Right kidney (tissue), 1 donor: ENCODE measurements at regions not wholly inside any gene's neighbourhood (a gene's known extent, or its start where the extent isn't known, plus 50 kb on each side); places are given as distances from the start of the nearest gene placed in this dataset.

Experiments
- DNase-seq: peaks from one replicate; pipeline ENCODE4 v3.0.0-alpha.2; 2016

DNA sequence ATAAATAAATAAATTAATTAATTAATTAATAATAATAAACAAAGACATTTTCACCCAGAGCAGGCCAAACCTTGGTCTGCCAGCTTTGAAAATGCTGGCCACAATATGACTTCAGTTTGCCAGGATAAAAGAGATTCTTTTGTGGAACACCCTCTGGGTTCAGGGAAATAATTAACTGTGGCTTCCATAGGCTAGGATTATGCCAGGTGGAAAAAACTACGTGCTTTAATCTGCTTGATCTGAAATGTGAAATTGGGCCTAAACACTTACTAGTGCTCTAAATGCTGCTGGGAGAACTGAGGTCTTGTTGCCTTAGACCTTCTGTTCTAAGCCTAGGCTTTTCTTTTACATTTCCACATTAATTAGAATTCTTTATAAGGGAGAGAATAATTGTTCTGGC is 650.0 kb downstream of the DIAPH3 start:
- no peak for DNase-seq

- DNase-seq = no peak
These were observed 649.4 kb downstream of the DIAPH3 start for GRCh38 chr13:59514316-59514715.

- DNase-seq = no peak
These were observed 643.9 kb downstream of the DIAPH3 start for GRCh38 chr13:59519819-59520218.

DNA sequence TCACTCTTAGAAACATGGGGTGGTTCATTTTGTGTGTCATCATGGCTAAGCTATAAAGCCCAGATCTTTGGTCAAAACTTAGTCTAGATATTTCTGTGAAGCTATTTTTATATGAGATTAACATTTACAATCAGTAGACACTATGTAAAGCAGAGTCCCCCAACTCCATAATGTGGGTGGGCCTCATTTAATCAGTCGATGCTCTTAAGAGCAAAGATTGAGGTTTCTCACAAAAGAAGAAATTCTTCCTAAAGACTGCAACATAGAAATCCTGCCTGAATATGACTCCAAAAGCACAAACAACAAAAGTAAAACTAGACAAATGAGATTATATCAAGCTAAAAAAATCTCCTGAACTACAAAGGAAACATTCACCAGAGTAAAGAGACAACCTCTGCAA is 642.2 kb downstream of the DIAPH3 start:
- no peak for DNase-seq

GRCh38 chr13:59522652-59523051 is 641.1 kb downstream of the DIAPH3 start:
- DNase-seq = no peak

DNA sequence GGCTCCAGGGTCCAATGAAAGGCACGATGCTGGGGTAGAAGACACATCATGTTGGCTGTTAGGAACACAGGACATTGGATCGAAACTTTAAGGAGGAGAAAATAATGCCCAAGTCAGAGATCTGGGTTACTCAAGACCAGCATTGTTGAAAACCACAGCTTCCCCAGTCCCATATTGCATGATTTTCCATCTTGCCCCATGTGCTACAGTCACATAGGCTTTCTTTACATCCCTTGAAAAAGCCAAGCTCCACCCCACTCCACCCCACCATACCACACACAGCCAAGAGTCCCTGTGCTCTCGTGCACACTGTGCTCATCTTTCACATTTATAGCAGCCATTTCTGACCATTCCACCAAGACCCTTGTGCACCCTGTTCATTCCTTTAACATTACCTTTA is 636.2 kb downstream of the DIAPH3 start:
- DNase-seq = no peak

- peak; percentile 17 for DNase-seq
These were observed 632.1 kb downstream of the DIAPH3 start for GRCh38 chr13:59531571-59532091.

GRCh38 chr13:59532405-59532804 is 631.3 kb downstream of the DIAPH3 start:
- no peak for DNase-seq

DNA sequence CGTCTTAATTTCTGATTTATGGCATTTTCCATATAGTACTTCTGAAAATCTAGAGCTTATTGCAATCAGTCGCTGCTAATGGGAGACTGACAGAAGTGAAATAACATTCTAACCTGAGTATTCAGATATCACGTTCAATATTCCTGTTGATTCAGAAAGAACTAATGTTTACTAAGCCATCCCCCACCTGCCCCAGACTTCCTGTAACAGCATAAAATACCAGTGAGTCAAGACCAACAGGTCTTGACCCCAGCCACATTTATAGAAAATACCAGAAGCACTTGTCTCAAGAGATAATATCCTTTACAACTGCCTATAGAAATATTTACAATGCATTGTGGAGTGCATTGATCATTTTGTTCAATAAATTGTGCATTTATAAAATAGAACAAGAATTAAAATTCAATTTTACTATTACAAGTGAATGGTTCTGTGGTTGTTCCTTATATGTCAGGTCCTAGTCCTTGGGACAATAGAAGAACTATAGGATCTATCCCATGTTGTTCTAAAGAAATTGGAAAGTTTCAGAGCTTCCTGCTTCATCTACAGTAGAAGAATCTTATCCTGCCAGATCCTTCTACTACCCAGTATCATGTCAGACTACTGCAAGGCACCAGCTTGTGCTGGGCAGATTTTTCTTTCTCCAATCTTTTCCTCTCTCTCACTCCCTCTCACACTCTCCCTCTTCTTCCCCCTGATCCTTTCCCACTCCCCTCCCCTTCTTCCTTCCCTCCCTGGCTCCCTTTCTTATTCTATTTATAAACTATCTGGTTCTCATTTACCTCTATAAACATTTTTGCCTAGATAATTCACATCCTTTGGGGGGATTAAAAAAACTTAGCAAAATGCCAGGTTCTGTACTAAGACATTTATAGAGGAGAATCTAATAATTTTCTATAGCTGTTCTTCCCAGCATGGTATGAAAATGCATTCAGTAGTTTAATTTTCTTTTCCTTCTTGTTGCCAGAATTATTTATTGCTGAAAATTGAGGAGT is 629.9 kb downstream of the DIAPH3 start:
- DNase-seq = no peak

DNA sequence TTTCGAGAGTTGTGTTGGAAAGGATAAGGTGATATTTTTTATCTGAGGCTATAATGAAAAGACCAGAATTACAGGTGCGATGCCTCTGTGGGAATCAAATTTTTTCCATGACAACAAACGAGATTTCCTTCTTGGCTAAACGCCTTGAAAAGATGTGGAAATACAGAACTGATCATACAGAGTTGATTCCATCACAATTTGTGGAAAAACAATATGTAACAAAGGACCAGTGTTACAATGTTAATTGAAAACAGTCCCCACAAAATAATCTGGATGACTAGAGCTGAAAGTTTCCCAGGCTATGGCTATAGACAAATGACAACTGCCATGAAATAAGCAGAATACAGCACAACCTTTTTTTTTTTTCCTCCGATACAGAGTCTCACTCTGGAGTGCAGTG is 628.9 kb downstream of the DIAPH3 start:
- DNase-seq = no peak

GRCh38 chr13:59537500-59537899 is 626.2 kb downstream of the DIAPH3 start:
- DNase-seq = no peak

- DNase-seq = no peak
These were observed 625.2 kb downstream of the DIAPH3 start for GRCh38 chr13:59538512-59538911.

DNA sequence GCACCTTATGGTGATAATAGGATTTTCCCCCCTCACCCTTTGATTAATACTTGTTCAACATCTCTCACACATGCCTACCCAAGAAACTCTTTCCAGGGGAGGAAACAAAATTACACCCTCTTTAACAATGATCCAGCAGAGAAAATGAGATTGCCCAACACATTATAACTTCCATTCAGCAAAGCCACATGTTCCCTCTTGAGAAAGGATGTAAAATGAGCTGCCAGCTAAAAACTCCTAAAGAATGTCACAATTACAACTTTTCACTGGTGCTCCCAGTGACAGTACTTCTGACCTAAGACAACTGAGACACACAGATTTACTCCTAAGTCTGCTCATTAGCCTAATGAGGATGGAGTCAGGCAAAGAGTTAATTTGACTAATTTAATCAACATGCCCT is 621.4 kb downstream of the DIAPH3 start:
- no peak for DNase-seq

DNA sequence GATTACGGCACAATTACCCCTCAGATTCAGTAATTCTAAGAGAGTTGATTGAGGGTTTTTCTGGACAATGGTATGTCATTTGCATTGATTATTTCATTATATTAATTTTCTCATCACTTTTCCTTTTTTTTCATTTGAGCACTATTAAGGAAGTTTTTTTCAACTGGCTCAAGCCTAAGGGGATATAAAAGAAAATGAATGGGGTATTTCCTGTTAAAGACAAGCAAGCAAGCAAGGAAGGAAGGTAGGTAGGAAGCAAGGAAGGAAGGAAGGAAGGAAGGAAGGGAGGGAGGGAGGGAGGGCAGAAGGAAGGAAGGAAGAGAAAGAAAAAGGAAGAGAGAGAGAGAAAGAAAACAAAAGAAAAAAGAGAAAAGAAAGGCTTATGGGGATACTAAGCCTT is 620.3 kb downstream of the DIAPH3 start:
- DNase-seq = no peak

- no peak for DNase-seq
These were observed 618.7 kb downstream of the DIAPH3 start for GRCh38 chr13:59545007-59545406.

DNA sequence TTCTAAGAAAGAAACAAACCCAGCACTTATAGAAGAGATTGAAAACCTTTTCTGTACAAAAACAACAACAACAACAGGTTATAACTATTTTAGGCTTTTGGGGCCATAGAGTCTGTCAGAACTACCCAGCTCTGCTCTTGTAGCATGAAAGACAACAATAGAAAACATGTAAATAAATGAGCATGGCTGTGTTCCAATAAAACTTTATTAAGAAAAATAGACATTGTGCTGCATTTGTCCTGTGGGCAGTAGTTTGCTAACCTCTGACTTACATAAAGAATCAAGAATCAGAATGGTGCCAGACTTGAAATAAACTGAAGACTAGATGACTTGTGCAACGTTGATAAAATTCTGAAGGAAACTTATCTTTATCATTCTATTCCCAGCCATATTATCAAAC is 617.5 kb downstream of the DIAPH3 start:
- DNase-seq = no peak

DNA sequence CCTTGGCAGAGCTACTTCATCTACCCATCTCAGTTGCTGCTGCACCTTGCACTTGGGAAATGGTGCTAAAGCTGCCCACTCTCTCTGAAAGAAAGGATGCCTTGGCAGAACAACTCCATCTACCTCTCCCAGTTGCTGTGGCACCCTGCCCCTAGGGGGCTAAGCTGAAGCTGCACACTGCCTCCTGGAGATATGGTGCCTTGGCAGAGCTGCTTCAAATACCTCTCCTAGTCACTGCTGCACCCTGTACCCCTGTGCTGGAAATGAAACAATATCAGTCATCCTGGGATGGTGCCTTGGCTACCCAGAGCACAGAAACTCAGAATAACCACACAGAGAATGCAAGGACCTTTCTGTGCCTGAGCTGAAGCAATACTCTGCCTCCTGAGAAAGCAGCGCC is 615.8 kb downstream of the DIAPH3 start:
- DNase-seq = no peak

GRCh38 chr13:59562924-59563323 is 600.8 kb downstream of the DIAPH3 start:
- no peak for DNase-seq

GRCh38 chr13:59566561-59566960 is 597.2 kb downstream of the DIAPH3 start:
- DNase-seq = no peak

DNA sequence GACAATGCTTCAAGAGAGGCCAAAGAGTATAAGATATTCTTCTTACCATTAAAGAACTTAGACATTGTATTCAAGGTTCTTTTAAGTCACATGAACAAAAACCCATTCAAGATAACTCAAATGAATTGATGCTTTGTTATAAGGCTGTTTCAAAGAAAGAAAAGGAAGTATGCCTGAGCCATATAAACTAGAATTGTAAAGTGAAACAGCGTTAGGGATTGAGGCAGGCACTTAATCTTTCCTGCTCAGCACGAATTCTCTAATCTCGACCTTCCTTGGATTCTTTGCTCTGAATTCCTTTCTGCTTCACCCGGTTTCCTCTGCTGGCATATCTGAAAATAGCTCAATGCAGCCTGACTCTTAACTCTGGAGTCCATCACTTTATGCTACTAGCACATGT is 595.4 kb downstream of the DIAPH3 start:
- no peak for DNase-seq

DNA sequence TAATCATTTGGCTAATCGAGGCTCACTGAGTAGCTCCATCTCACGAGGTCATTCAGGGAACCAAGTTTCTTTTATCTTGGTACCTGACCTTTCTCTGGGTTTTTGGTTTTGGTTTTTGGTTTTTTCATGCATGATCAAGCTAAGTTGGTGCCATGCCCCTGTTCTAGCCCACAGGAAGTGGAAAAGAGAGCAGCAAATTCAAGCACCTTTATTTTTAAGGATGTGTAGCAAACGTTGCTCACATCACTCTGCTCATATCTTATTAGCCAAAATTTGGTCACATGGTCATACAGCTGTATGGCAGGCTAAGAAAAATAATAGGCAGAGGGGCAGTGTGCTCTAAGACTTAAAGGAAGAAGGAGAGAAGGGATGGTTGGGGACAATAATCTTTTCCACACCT is 593.5 kb downstream of the DIAPH3 start:
- DNase-seq = no peak

DNA sequence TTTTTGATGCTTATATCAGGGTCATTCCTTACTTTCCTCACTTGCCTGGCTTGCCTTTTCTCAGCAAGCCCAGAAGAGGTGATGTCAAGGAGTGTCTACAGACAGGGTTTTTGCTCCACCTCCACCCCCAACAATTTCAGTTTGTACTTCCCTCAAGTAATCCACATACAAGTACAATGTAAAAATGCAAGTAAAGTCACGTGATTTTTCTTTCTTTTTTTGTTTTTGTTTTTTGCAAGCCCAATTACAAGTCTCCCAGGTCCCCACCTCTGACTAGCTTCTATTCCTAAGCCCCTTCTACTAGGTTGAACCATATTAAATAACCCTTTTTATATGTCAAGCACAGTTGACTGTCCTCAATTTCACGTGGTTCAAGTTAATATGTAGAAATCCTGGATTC is 579.6 kb downstream of the DIAPH3 start:
- no peak for DNase-seq

GRCh38 chr13:59584761-59585670 is 578.7 kb downstream of the DIAPH3 start:
- no peak for DNase-seq
